Neuronal stem cell (in vitro differentiated cells): ENCODE measurements at regions not wholly inside any gene's neighbourhood (a gene's known extent, or its start where the extent isn't known, plus 50 kb on each side); places are given as distances from the start of the nearest gene placed in this dataset.
A peak's percentile ranks its signal among the peaks of the same experiment; 100 is the strongest.

Experiments
- DNase-seq: peaks from one replicate; pipeline ENCODE4 v3.0.0-alpha.2; 2013; ENCODE audit warnings: low spot score
- H2AFZ ChIP-seq: one replicate; pipeline ENCODE4 v1.6.1; 2013; ENCODE audit warnings: mild to moderate bottlenecking, low read length, inconsistent platforms
- H2AK5ac ChIP-seq: 2 replicates; pipeline ENCODE4 v1.6.1; 2013; ENCODE audit warnings: low read depth, mild to moderate bottlenecking, inconsistent platforms, low read length, moderate library complexity, mixed read lengths
- H2BK120ac ChIP-seq: 2 replicates; pipeline ENCODE4 v1.6.1; 2013; ENCODE audit warnings: low read depth, mild to moderate bottlenecking, inconsistent platforms, low read length, moderate library complexity, mixed read lengths
- H2BK12ac ChIP-seq: one replicate; pipeline ENCODE4 v1.6.1; 2013; ENCODE audit warnings: low read length, inconsistent platforms
- H2BK15ac ChIP-seq: 2 replicates; pipeline ENCODE4 v1.6.1; 2013; ENCODE audit warnings: mild to moderate bottlenecking, low read length, inconsistent platforms, mixed read lengths
- H2BK5ac ChIP-seq: one replicate; pipeline ENCODE4 v1.6.1; 2013; ENCODE audit warnings: inconsistent platforms, mild to moderate bottlenecking, low read length, moderate library complexity
- H3K14ac ChIP-seq: one replicate; pipeline ENCODE4 v1.6.1; 2013; ENCODE audit warnings: low read length, inconsistent platforms
- H3K18ac ChIP-seq: 2 replicates; pipeline ENCODE4 v1.6.1; 2013; ENCODE audit warnings: low read length, inconsistent platforms
- H3K23ac ChIP-seq: 2 replicates; pipeline ENCODE4 v1.6.1; 2013; ENCODE audit warnings: low read depth, mild to moderate bottlenecking, mixed read lengths, low read length, inconsistent platforms; ENCODE audit not compliant: poor library complexity
- H3K27ac ChIP-seq: replicated peaks from 3 replicates; pipeline ENCODE4 v1.5.1; 2013; ENCODE audit warnings: low read length, inconsistent platforms
- H3K27me3 ChIP-seq, 3 experiments: 2 replicates each; pipeline ENCODE4 v1.6.1; 2013; ENCODE audit warnings: low read length in 3 of 3, mild to moderate bottlenecking in 2 of 3, inconsistent platforms in 1 of 3, low read depth in 1 of 3, mixed read lengths in 1 of 3, moderate library complexity in 1 of 3; ENCODE audit not compliant: control insufficient read depth in 3 of 3, insufficient read depth in 3 of 3
- H3K36me3 ChIP-seq, 2 donors: replicated peaks in 1 of 2; 2 replicates each; pipeline ENCODE4 v1.6.1; 2013; ENCODE audit warnings: low read length in 2 of 2; ENCODE audit not compliant: control insufficient read depth in 2 of 2, insufficient read depth in 2 of 2
- H3K4ac ChIP-seq: 2 replicates; pipeline ENCODE4 v1.6.1; 2013; ENCODE audit warnings: inconsistent platforms, mild to moderate bottlenecking, low read length, moderate library complexity
- H3K4me1 ChIP-seq, 2 donors: 1 replicate in 1 of 2; 2 replicates in 1 of 2; pipeline ENCODE4 v1.6.1; 2013; ENCODE audit warnings: low read length in 2 of 2, low read depth in 1 of 2; ENCODE audit not compliant: control insufficient read depth in 2 of 2, insufficient read depth in 1 of 2
- H3K4me2 ChIP-seq: one replicate; pipeline ENCODE4 v1.6.1; 2013; ENCODE audit warnings: mild to moderate bottlenecking, low read length, inconsistent platforms; ENCODE audit not compliant: insufficient read depth, poor library complexity, severe bottlenecking
- H3K4me3 ChIP-seq, 2 donors: 2 replicates each; pipeline ENCODE4 v1.5.1; 2013; ENCODE audit warnings: low read length in 2 of 2, mild to moderate bottlenecking in 2 of 2, inconsistent platforms in 1 of 2, moderate library complexity in 1 of 2
- H3K79me1 ChIP-seq: one replicate; pipeline ENCODE4 v1.6.1; 2013; ENCODE audit warnings: low read depth, mild to moderate bottlenecking, inconsistent platforms, low read length, moderate library complexity
- H3K9ac ChIP-seq: one replicate; pipeline ENCODE4 v1.6.1; 2013; ENCODE audit warnings: mild to moderate bottlenecking, low read depth, low read length, inconsistent platforms; ENCODE audit not compliant: poor library complexity
- H3K9me3 ChIP-seq, 2 donors: replicated peaks in 1 of 2; 2 replicates each; pipeline versions ENCODE3 to v1.6.1; 2013; ENCODE audit warnings: low read length in 2 of 2, mild to moderate bottlenecking in 2 of 2, inconsistent platforms in 1 of 2, low read depth in 1 of 2, mixed read lengths in 1 of 2, moderate library complexity in 1 of 2; ENCODE audit not compliant: control insufficient read depth in 2 of 2, insufficient read depth in 1 of 2
- H4K8ac ChIP-seq: one replicate; pipeline ENCODE4 v1.6.1; 2013; ENCODE audit warnings: low read depth, mild to moderate bottlenecking, inconsistent platforms, low read length, moderate library complexity
- H4K91ac ChIP-seq: one replicate; pipeline ENCODE4 v1.6.1; 2013; ENCODE audit warnings: low read length, low read depth, mild to moderate bottlenecking, inconsistent platforms; ENCODE audit not compliant: poor library complexity
- WGBS, 2 donors: extraction: QIAGEN DNeasy Blood & Tissue Kit; methylation state at CpG; one replicate each; pipeline ENCODE4 v1.1.7; 2013; ENCODE audit warnings: missing lambda C conversion rate in 2 of 2, mixed read lengths in 1 of 2; ENCODE audit not compliant: insufficient read length in 2 of 2, insufficient replicate concordance in 1 of 2; ENCODE audit errors: extremely low coverage in 2 of 2; 5-methylcytosine and 5-hydroxymethylcytosine counted together

DNA sequence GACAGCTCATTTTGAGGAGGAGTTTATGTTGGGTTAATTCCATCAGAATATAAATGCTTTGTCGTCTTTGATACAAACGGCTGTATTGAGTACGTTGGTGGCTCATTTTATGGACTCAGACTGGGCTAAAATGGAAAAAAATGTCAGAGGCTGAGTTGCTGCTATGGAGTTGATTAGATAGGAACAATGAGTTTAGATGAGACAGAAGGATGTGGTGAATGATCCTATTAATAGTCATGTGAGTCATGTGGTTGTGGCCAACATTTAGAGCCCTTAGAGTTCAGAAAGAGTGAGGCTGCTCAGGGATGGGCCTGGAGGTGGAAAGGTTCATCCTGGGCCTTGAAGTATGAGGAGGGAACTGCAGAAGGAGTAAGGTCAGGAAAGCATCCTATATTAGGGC is 434.2 kb downstream of the MEIS1 start:
- no CpG with 5 or more reads among the region's 3 CpGs for WGBS, 2 donors
- no peak overlapping the region for H2BK120ac ChIP-seq
- no peaks in the 10 kb centered on the region for H3K9me3 ChIP-seq
- H3K4me3 ChIP-seq, result no peak overlapping the region
- no peak overlapping the region for H2BK5ac ChIP-seq
- no peak overlapping the region for H3K4ac ChIP-seq
- no peak overlapping the region for H3K18ac ChIP-seq
- H3K36me3 ChIP-seq, result no peaks in the 10 kb centered on the region
- H2AFZ ChIP-seq, result no peak overlapping the region
- no peak overlapping the region for H2BK12ac ChIP-seq
- no peak for DNase-seq
- H3K27me3 ChIP-seq, result no peaks in the 10 kb centered on the region
- H2AK5ac ChIP-seq, result no peak overlapping the region
- no peaks in the 10 kb centered on the region for H3K79me1 ChIP-seq
- H3K27ac ChIP-seq, result no peak overlapping the region
- no peak overlapping the region for H3K23ac ChIP-seq
- H3K9ac ChIP-seq, result no peak overlapping the region
- H4K91ac ChIP-seq, result no peak overlapping the region
- H3K4me1 ChIP-seq, result peaks cover 0 to 1% of the 10 kb centered on the region in 2 donors
- H4K8ac ChIP-seq, result no peak overlapping the region
- no peak overlapping the region for H2BK15ac ChIP-seq
- H3K4me2 ChIP-seq, result no peak overlapping the region
- no peak overlapping the region for H3K14ac ChIP-seq

DNA sequence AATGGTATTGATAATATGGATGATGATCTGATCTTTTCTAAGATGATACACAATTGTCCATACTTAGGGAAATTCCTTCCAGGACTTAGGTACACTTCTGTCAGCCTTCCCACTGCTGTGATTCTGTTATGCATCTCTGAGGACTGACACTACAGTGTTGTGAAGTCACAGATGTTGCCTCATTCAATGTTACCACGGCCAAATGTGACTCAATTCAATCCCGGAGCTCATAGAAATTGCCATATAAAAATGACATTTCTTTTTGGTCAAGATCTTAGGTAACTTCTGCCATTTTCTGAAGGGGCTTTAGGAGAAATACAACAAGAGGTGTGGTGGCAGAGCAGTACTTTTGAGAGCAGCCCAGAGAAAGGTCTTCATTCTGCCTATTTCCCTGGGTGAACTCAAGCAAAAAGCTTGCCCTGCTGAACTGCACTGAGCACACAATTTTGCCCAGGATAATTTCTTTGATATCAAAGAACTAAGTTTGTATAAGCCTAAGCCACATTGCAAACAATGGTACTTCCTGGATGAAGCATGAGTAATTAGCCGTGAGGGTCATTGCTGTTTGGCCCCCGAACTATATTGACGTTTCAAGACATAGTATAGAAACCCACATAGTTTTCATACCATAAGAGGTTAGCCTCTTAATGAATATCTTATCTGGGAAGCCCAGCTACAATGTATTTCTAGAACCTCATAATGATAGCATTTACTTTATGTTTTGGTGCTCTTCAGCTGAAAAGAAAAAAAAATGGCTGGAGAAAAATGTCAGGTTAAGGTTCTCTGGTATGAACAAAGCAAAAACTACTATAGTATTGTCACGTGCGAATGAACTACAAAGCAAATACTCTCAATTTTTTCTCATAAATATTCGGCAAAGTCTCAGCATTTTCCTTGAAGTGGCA is 437.4 kb downstream of the MEIS1 start:
- no peaks in the 10 kb centered on the region for H3K27me3 ChIP-seq
- no peak overlapping the region for H4K91ac ChIP-seq
- no peak overlapping the region for H3K4me3 ChIP-seq
- no peak overlapping the region for H3K14ac ChIP-seq
- H3K4ac ChIP-seq, result no peak overlapping the region
- no peak overlapping the region for H3K4me2 ChIP-seq
- no peaks in the 10 kb centered on the region for H3K36me3 ChIP-seq
- no peak overlapping the region for H2BK5ac ChIP-seq
- no CpG with 5 or more reads among the region's 8 CpGs for WGBS, 2 donors
- H3K79me1 ChIP-seq, result no peaks in the 10 kb centered on the region
- no peak overlapping the region for H4K8ac ChIP-seq
- no peak overlapping the region for H2BK15ac ChIP-seq
- peaks cover 0 to 1% of the 10 kb centered on the region in 2 donors for H3K4me1 ChIP-seq
- no peak for DNase-seq
- no peak overlapping the region for H3K9ac ChIP-seq
- no peak overlapping the region for H2BK120ac ChIP-seq
- no peak overlapping the region for H2BK12ac ChIP-seq
- no peaks in the 10 kb centered on the region for H3K9me3 ChIP-seq
- no peak overlapping the region for H2AK5ac ChIP-seq
- no peak overlapping the region for H3K18ac ChIP-seq
- H2AFZ ChIP-seq, result no peak overlapping the region
- H3K27ac ChIP-seq, result no peak overlapping the region
- H3K23ac ChIP-seq, result no peak overlapping the region

DNA sequence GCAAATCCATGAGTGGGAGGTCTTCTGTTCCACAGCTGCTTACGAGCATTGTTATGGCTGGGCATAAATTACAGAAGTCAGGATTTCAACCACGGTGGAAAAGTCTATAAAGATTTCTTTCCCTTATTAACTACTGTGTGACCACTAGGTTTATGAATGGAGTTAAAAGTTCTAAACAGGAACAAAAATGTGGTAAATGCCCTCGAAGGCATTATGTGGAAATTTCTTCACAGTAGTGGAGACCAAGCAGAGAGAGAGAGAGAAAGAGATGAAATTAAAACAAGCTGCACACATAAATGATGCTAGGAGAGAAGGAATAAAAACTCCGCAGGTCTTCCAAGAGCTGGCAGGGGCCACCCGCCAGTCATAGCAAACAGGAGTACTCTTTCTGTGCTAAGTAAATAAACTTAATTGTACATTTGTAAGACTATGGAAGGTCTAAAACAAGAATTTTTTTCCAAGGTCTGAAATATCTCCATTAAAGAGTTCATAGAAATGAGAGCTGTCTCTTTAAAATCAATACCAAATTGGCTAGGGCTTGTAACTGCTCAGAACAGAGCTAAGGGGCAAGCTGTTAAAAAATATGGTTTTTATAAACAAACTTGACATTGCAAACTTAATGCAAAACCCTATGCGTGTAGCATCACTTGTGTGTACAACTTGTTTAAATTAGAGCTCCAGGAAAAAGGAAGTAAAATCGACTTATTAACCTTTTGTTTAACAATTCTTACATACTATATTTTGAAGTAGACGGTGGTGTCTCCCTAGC is 438.2 kb downstream of the MEIS1 start:
- no peak for DNase-seq
- no peak overlapping the region for H2BK5ac ChIP-seq
- H2BK15ac ChIP-seq, result no peak overlapping the region
- H3K79me1 ChIP-seq, result no peaks in the 10 kb centered on the region
- H4K8ac ChIP-seq, result no peak overlapping the region
- no peak overlapping the region for H3K27ac ChIP-seq
- no peaks in the 10 kb centered on the region for H3K36me3 ChIP-seq
- no peak overlapping the region for H4K91ac ChIP-seq
- no peak overlapping the region for H3K9ac ChIP-seq
- H2BK120ac ChIP-seq, result no peak overlapping the region
- no CpG with 5 or more reads among the region's 8 CpGs for WGBS, 2 donors
- no peak overlapping the region for H3K23ac ChIP-seq
- no peak overlapping the region for H2BK12ac ChIP-seq
- no peaks in the 10 kb centered on the region for H3K9me3 ChIP-seq
- H3K4me2 ChIP-seq, result no peak overlapping the region
- peak overlapping the region; percentile 6 for H2AFZ ChIP-seq
- H3K18ac ChIP-seq, result no peak overlapping the region
- no peak overlapping the region for H3K4ac ChIP-seq
- no peaks in the 10 kb centered on the region for H3K27me3 ChIP-seq
- no peak overlapping the region for H2AK5ac ChIP-seq
- H3K4me1 ChIP-seq, result peaks cover 0 to 1% of the 10 kb centered on the region in 2 donors
- no peak overlapping the region for H3K4me3 ChIP-seq
- H3K14ac ChIP-seq, result no peak overlapping the region

DNA sequence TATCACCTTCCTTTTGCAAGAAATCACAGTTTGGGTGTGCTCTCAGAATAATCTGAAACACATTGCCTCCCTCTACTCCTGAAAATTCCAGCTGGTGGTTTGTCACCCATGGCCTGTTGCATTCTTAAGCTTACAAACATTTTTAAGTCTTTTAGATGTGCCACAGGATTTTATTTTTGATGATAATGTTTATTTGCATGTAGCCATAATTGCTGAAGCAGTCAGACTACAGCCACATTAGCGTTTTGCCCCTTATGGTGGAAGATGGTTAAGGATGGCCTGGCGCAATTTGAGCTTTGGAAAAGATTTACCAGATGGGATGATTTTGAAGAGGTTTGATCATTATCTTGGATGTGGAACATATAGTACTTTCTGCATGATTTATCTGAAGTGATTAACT is 439.5 kb downstream of the MEIS1 start:
- H3K23ac ChIP-seq, result no peak overlapping the region
- no peaks in the 10 kb centered on the region for H3K27me3 ChIP-seq
- H3K4ac ChIP-seq, result no peak overlapping the region
- H3K9me3 ChIP-seq, result no peaks in the 10 kb centered on the region
- H4K91ac ChIP-seq, result no peak overlapping the region
- H2BK120ac ChIP-seq, result no peak overlapping the region
- no CpG with 5 or more reads among the region's 2 CpGs for whole genome bisulfite sequencing, 2 donors
- H3K14ac ChIP-seq, result no peak overlapping the region
- peaks cover 0 to 1% of the 10 kb centered on the region in 2 donors for H3K4me1 ChIP-seq
- no peak overlapping the region for H2BK15ac ChIP-seq
- H4K8ac ChIP-seq, result no peak overlapping the region
- H3K79me1 ChIP-seq, result no peaks in the 10 kb centered on the region
- no peak overlapping the region for H2AFZ ChIP-seq
- H3K4me2 ChIP-seq, result no peak overlapping the region
- H2BK5ac ChIP-seq, result no peak overlapping the region
- H2BK12ac ChIP-seq, result no peak overlapping the region
- no peak overlapping the region for H3K27ac ChIP-seq
- H3K4me3 ChIP-seq, result no peak overlapping the region
- no peak for DNase-seq
- H3K36me3 ChIP-seq, result no peaks in the 10 kb centered on the region
- no peak overlapping the region for H3K9ac ChIP-seq
- H2AK5ac ChIP-seq, result no peak overlapping the region
- no peak overlapping the region for H3K18ac ChIP-seq
